Keratinocyte (primary cell): ENCODE measurements at regions not wholly inside any gene's neighbourhood (a gene's known extent, or its start where the extent isn't known, plus 50 kb on each side); places are given as distances from the start of the nearest gene placed in this dataset.

ENCODE experiments used
- DNase-seq: peaks from one replicate; pipeline ENCODE4 v3.0.0-alpha.2; 2011; ENCODE audit warnings: low read depth, missing footprints, low spot score
- FAIRE-seq: peaks from 2 replicates; lab custom pipeline; 2011; peaks lifted over from hg19 to GRCh38; lab: Jason Lieb, UNC
- H2AFZ ChIP-seq: 2 replicates; pipeline ENCODE4 v1.6.0; 2012; ENCODE audit warnings: low read length, control low read depth, inconsistent platforms; ENCODE audit not compliant: control insufficient read depth
- H3K27ac ChIP-seq: 2 replicates; pipeline ENCODE4 v1.5.1; 2011; ENCODE audit warnings: low read length; ENCODE audit not compliant: control insufficient read depth, insufficient read depth
- H3K27me3 ChIP-seq: 3 replicates; pipeline ENCODE4 v1.6.0; 2011; ENCODE audit warnings: low read length; ENCODE audit not compliant: control insufficient read depth, insufficient read depth; ENCODE audit errors: extremely low read depth
- H3K36me3 ChIP-seq, 2 experiments: 2 replicates in 1 of 2; 3 replicates in 1 of 2; pipeline ENCODE4 v1.5.1; 2011; ENCODE audit warnings: low read length in 2 of 2, mild to moderate bottlenecking in 1 of 2; ENCODE audit not compliant: control insufficient read depth in 2 of 2, insufficient read depth in 2 of 2; ENCODE audit errors: extremely low read depth in 1 of 2
- H3K4me1 ChIP-seq: 3 replicates; pipeline ENCODE4 v1.5.1; 2011; ENCODE audit warnings: low read length; ENCODE audit not compliant: control insufficient read depth, insufficient read depth; ENCODE audit errors: extremely low read depth
- H3K4me2 ChIP-seq: 3 replicates; pipeline ENCODE4 v1.6.0; 2011; ENCODE audit warnings: low read depth, low read length; ENCODE audit not compliant: control insufficient read depth, insufficient read depth; ENCODE audit errors: extremely low read depth
- H3K4me3 ChIP-seq, 3 experiments: fragments of 200-600 bp in 1 of 3; sonication (generic) in 1 of 3; 2 replicates in 2 of 3; 3 replicates in 1 of 3; pipeline ENCODE4 v1.5.1; 2011 to 2016; ENCODE audit warnings: low read length in 3 of 3, mild to moderate bottlenecking in 3 of 3, control low read depth in 2 of 3, inconsistent platforms in 1 of 3, low read depth in 1 of 3, mixed read lengths in 1 of 3, mixed run types in 1 of 3, moderate library complexity in 1 of 3; ENCODE audit not compliant: control insufficient read depth in 2 of 3, insufficient read depth in 2 of 3; ENCODE audit errors: extremely low read depth in 1 of 3
- H3K79me2 ChIP-seq: 2 replicates; pipeline ENCODE4 v1.6.0; 2012; ENCODE audit warnings: low read length; ENCODE audit not compliant: control insufficient read depth, insufficient read depth
- H3K9ac ChIP-seq: 3 replicates; pipeline ENCODE4 v1.6.0; 2011; ENCODE audit warnings: low read length; ENCODE audit not compliant: control insufficient read depth, insufficient read depth; ENCODE audit errors: extremely low read depth
- H3K9me1 ChIP-seq: 3 replicates; pipeline ENCODE4 v1.6.0; 2011; ENCODE audit warnings: low read length; ENCODE audit not compliant: control insufficient read depth, insufficient read depth; ENCODE audit errors: extremely low read depth
- H3K9me3 ChIP-seq: 2 replicates; pipeline ENCODE4 v1.5.1; 2012; ENCODE audit warnings: low read depth, low read length; ENCODE audit not compliant: control insufficient read depth
- H4K20me1 ChIP-seq: 3 replicates; pipeline ENCODE4 v1.6.0; 2011; ENCODE audit warnings: low read length; ENCODE audit not compliant: control insufficient read depth, insufficient read depth; ENCODE audit errors: extremely low read depth
- CTCF ChIP-seq, 3 experiments: IDR thresholded peaks in 1 of 3; conservative IDR thresholded peaks in 1 of 3; optimal IDR thresholded peaks in 1 of 3; 2 replicates in 2 of 3; 3 replicates in 1 of 3; pipeline versions ENCODE3 to v1.5.1; 2011; ENCODE audit warnings: low read length in 3 of 3, mild to moderate bottlenecking in 3 of 3, moderate library complexity in 2 of 3, control low read depth in 1 of 3, inconsistent platforms in 1 of 3; ENCODE audit not compliant: insufficient read depth in 2 of 3; ENCODE audit errors: extremely low read depth in 1 of 3
- EZH2 ChIP-seq: IDR thresholded peaks from one replicate; pipeline ENCODE4 v1.6.1; 2012; ENCODE audit warnings: inconsistent platforms, mild to moderate bottlenecking, low read length, moderate library complexity
- dilution Hi-C: fragments of 300-500 bp; cut with MboI; formaldehyde crosslinking; loops from one replicate; pipeline ENCODE4 v1.7.0; 2020; ENCODE audit warnings: low sequenced_read_pairs; ENCODE audit not compliant: extremely low pct_ligation_motif_present

GRCh38 chr4:27911047-27911446, 1050.4 kb downstream of the STIM2 start:
- dilution Hi-C loops = no loop called here
- H3K36me3 ChIP-seq = no peaks in the 10 kb centered on the region
- H3K9me3 ChIP-seq = no peaks in the 10 kb centered on the region
- no peaks in the 10 kb centered on the region for H3K27me3 ChIP-seq
- no peaks in the 10 kb centered on the region for H3K4me1 ChIP-seq
- FAIRE-seq (no peak), DNase-seq (no peak)
- no peak overlapping the region for H3K4me2 ChIP-seq
- H4K20me1 ChIP-seq = no peaks in the 10 kb centered on the region
- H3K27ac ChIP-seq = no peak overlapping the region
- H3K9me1 ChIP-seq = no peaks in the 10 kb centered on the region
- no peak overlapping the region for H3K9ac ChIP-seq
- H2AFZ ChIP-seq = no peak overlapping the region
- H3K79me2 ChIP-seq = no peaks in the 10 kb centered on the region
- H3K4me3 ChIP-seq = no peak overlapping the region
- TF ChIP-seq EZH2 (no peak), CTCF (optimal IDR thresholded peaks at IDR 0.05 in 1 of 3, IDR thresholded peaks at IDR 0.05 in 1 of 3, conservative IDR thresholded peaks at IDR 0.05 in 1 of 3; ENCODE audit: extremely low read depth in 1 of 3, insufficient read depth in 2 of 3, low read length in 3 of 3) (no peak)

GRCh38 chr4:27913738-27914137, 1053.1 kb downstream of the STIM2 start:
- Histone ChIP-seq H3K79me2 (no peaks in the 10 kb centered on the region), H2AFZ (no peak overlapping the region), H3K4me2 (no peak overlapping the region), H3K4me1 (no peaks in the 10 kb centered on the region), H3K4me3 (no peak overlapping the region), H3K27me3 (no peaks in the 10 kb centered on the region), H4K20me1 (no peaks in the 10 kb centered on the region), H3K9ac (no peak overlapping the region), H3K27ac (no peak overlapping the region), H3K9me3 (no peaks in the 10 kb centered on the region), H3K9me1 (no peaks in the 10 kb centered on the region), H3K36me3 (no peaks in the 10 kb centered on the region)
- DNase-seq (no peak), FAIRE-seq (no peak)
- no peak for TF ChIP-seq EZH2
- TF ChIP-seq CTCF (optimal IDR thresholded peaks at IDR 0.05 in 1 of 3, IDR thresholded peaks at IDR 0.05 in 1 of 3, conservative IDR thresholded peaks at IDR 0.05 in 1 of 3; ENCODE audit: extremely low read depth in 1 of 3, insufficient read depth in 2 of 3, low read length in 3 of 3) = no peak
- dilution Hi-C loops = no loop called here
